H1 (cell line): ENCODE measurements at regions not wholly inside any gene's neighbourhood (a gene's known extent, or its start where the extent isn't known, plus 50 kb on each side); places are given as distances from the start of the nearest gene placed in this dataset.

ENCODE experiments used
- HDAC6 ChIP-seq: IDR thresholded peaks from one replicate; pipeline ENCODE4 v1.7.1; 2012; ENCODE audit warnings: low read depth, mild to moderate bottlenecking, inconsistent platforms, low read length, moderate library complexity
- NRF1 ChIP-seq: IDR thresholded peaks from 2 replicates; pipeline ENCODE4 v1.6.1; 2011; ENCODE audit warnings: mild to moderate bottlenecking, low read depth, low read length, improper control_type of control experiment
- POU5F1 ChIP-seq: IDR thresholded peaks from 2 replicates; pipeline ENCODE4 v1.6.1; 2011; ENCODE audit warnings: low read depth, mild to moderate bottlenecking, low read length, moderate library complexity
- RNF2 ChIP-seq: fragments of 200-900, 300-1000 bp; sonication (generic); IDR thresholded peaks from 2 replicates; pipeline ENCODE4 v1.7.1; 2016; ENCODE audit warnings: borderline replicate concordance, low read depth, mild to moderate bottlenecking, antibody characterized with exemption, low read length; ENCODE audit not compliant: poor library complexity, severe bottlenecking; ENCODE audit errors: missing control alignments
- RXRA ChIP-seq: IDR thresholded peaks from 2 replicates; pipeline ENCODE4 v1.6.1; 2011; ENCODE audit warnings: low read depth, mild to moderate bottlenecking, low read length, moderate library complexity; ENCODE audit not compliant: insufficient read depth
- TF ChIP-seq, protein P1 (sequence below): fragments of 300-600 bp; sonication (generic); IDR thresholded peaks from 2 replicates; pipeline ENCODE4 v1.7.1; 2012; ENCODE audit warnings: low read length, moderate library complexity, mild to moderate bottlenecking, inconsistent platforms; ENCODE audit not compliant: insufficient replicate concordance

DNA sequence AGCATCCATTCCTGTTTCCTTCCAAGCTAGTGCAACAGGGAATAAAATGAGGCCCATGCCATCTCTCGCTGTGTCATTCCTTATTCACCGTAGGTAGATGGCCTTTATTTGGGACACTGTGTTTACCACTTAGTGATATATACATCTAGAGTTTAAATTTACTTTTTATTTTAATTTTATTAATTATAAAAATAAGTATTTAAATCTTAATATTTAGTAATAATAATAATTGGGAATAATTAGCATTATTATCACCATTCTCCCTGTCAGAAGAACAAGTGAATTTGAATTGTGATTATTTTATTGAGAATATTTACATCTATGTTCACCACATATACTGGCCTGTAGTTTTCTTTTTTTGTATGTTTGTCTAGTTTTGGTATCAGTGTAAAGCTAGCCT is 692.9 kb upstream of the KIF2B start (continued):
- TF ChIP-seq, protein P1, sequence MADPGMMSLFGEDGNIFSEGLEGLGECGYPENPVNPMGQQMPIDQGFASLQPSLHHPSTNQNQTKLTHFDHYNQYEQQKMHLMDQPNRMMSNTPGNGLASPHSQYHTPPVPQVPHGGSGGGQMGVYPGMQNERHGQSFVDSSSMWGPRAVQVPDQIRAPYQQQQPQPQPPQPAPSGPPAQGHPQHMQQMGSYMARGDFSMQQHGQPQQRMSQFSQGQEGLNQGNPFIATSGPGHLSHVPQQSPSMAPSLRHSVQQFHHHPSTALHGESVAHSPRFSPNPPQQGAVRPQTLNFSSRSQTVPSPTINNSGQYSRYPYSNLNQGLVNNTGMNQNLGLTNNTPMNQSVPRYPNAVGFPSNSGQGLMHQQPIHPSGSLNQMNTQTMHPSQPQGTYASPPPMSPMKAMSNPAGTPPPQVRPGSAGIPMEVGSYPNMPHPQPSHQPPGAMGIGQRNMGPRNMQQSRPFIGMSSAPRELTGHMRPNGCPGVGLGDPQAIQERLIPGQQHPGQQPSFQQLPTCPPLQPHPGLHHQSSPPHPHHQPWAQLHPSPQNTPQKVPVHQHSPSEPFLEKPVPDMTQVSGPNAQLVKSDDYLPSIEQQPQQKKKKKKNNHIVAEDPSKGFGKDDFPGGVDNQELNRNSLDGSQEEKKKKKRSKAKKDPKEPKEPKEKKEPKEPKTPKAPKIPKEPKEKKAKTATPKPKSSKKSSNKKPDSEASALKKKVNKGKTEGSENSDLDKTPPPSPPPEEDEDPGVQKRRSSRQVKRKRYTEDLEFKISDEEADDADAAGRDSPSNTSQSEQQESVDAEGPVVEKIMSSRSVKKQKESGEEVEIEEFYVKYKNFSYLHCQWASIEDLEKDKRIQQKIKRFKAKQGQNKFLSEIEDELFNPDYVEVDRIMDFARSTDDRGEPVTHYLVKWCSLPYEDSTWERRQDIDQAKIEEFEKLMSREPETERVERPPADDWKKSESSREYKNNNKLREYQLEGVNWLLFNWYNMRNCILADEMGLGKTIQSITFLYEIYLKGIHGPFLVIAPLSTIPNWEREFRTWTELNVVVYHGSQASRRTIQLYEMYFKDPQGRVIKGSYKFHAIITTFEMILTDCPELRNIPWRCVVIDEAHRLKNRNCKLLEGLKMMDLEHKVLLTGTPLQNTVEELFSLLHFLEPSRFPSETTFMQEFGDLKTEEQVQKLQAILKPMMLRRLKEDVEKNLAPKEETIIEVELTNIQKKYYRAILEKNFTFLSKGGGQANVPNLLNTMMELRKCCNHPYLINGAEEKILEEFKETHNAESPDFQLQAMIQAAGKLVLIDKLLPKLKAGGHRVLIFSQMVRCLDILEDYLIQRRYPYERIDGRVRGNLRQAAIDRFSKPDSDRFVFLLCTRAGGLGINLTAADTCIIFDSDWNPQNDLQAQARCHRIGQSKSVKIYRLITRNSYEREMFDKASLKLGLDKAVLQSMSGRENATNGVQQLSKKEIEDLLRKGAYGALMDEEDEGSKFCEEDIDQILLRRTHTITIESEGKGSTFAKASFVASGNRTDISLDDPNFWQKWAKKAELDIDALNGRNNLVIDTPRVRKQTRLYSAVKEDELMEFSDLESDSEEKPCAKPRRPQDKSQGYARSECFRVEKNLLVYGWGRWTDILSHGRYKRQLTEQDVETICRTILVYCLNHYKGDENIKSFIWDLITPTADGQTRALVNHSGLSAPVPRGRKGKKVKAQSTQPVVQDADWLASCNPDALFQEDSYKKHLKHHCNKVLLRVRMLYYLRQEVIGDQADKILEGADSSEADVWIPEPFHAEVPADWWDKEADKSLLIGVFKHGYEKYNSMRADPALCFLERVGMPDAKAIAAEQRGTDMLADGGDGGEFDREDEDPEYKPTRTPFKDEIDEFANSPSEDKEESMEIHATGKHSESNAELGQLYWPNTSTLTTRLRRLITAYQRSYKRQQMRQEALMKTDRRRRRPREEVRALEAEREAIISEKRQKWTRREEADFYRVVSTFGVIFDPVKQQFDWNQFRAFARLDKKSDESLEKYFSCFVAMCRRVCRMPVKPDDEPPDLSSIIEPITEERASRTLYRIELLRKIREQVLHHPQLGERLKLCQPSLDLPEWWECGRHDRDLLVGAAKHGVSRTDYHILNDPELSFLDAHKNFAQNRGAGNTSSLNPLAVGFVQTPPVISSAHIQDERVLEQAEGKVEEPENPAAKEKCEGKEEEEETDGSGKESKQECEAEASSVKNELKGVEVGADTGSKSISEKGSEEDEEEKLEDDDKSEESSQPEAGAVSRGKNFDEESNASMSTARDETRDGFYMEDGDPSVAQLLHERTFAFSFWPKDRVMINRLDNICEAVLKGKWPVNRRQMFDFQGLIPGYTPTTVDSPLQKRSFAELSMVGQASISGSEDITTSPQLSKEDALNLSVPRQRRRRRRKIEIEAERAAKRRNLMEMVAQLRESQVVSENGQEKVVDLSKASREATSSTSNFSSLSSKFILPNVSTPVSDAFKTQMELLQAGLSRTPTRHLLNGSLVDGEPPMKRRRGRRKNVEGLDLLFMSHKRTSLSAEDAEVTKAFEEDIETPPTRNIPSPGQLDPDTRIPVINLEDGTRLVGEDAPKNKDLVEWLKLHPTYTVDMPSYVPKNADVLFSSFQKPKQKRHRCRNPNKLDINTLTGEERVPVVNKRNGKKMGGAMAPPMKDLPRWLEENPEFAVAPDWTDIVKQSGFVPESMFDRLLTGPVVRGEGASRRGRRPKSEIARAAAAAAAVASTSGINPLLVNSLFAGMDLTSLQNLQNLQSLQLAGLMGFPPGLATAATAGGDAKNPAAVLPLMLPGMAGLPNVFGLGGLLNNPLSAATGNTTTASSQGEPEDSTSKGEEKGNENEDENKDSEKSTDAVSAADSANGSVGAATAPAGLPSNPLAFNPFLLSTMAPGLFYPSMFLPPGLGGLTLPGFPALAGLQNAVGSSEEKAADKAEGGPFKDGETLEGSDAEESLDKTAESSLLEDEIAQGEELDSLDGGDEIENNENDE, result no peak
- TF ChIP-seq POU5F1 (no peak), RNF2 (no peak), NRF1 (no peak), RXRA (no peak), HDAC6 (no peak)
